GM18858 (cell line): ENCODE measurements at regions not wholly inside any gene's neighbourhood (a gene's known extent, or its start where the extent isn't known, plus 50 kb on each side); places are given as distances from the start of the nearest gene placed in this dataset.

ENCODE experiments used
- ATAC-seq: cut with Tn5 transposase; IDR thresholded peaks from one replicate; pipeline ENCODE4 v1.9.1; 2021; ENCODE audit not compliant: unreplicated experiment

GRCh38 chr10:128938558-128938957, 528.5 kb upstream of the MGMT start:
- no peak for ATAC-seq

GRCh38 chr10:128940081-128940480, 527.0 kb upstream of the MGMT start:
- no peak for ATAC-seq

GRCh38 chr10:128943111-128943510, 523.9 kb upstream of the MGMT start:
- ATAC-seq, result no peak

- ATAC-seq, result no peak
These were observed 521.6 kb upstream of the MGMT start for GRCh38 chr10:128945398-128945797.

GRCh38 chr10:128950159-128950915, 516.7 kb upstream of the MGMT start:
- no peak for ATAC-seq

GRCh38 chr10:128950916-128951275, 516.1 kb upstream of the MGMT start:
- ATAC-seq, result no peak

- ATAC-seq, result no peak
These were observed 514.2 kb upstream of the MGMT start for GRCh38 chr10:128952856-128953255.

- ATAC-seq, result no peak
These were observed 510.9 kb upstream of the MGMT start for GRCh38 chr10:128956149-128956548.

GRCh38 chr10:128957221-128957620, 509.8 kb upstream of the MGMT start:
- no peak for ATAC-seq

GRCh38 chr10:128958834-128959690, 508.0 kb upstream of the MGMT start:
- ATAC-seq, result no peak

- no peak for ATAC-seq
These were observed 507.3 kb upstream of the MGMT start for GRCh38 chr10:128959746-128960145.

GRCh38 chr10:128960517-128960916, 506.5 kb upstream of the MGMT start:
- ATAC-seq, result no peak

- no peak for ATAC-seq
These were observed 504.9 kb upstream of the MGMT start for GRCh38 chr10:128962182-128962581.

GRCh38 chr10:128963211-128964099, 503.6 kb upstream of the MGMT start:
- no peak for ATAC-seq

GRCh38 chr10:128964100-128964403, 503.0 kb upstream of the MGMT start:
- no peak for ATAC-seq

GRCh38 chr10:128967980-128968756, 498.9 kb upstream of the MGMT start:
- ATAC-seq, result no peak

- ATAC-seq, result no peak
These were observed 497.5 kb upstream of the MGMT start for GRCh38 chr10:128969551-128969950.

- ATAC-seq, result no peak
These were observed 495.5 kb upstream of the MGMT start for GRCh38 chr10:128971374-128972035.

- no peak for ATAC-seq
These were observed 495.0 kb upstream of the MGMT start for GRCh38 chr10:128972036-128972405.

- no peak for ATAC-seq
These were observed 493.8 kb upstream of the MGMT start for GRCh38 chr10:128973221-128973620.
